ENCODE measurements at regions not wholly inside any gene's neighbourhood (a gene's known extent, or its start where the extent isn't known, plus 50 kb on each side); places are given as distances from the start of the nearest gene placed in this dataset.

DNA sequence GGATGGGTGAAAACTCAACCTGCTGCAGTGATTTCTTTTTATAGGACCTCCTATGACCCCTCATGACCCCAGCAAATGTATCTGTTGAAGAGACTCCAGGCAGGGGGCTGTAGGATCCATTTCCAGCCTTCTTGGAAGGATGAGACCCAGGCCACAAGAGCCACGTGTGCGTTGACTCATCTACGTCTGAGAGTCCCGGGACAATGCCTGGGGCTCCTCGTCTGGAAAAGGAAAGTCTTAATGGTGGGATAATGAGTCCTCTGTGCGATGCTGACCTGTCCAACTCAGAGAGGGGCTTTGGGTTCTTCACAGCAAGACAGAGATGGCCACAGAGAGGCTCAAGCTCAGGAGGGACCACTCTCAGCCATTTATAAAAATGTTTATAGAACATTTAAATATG lies 80.8 kb downstream of the SMIM21 start:
- no peak overlapping the region for H3K27ac Mint-ChIP-seq

DNA sequence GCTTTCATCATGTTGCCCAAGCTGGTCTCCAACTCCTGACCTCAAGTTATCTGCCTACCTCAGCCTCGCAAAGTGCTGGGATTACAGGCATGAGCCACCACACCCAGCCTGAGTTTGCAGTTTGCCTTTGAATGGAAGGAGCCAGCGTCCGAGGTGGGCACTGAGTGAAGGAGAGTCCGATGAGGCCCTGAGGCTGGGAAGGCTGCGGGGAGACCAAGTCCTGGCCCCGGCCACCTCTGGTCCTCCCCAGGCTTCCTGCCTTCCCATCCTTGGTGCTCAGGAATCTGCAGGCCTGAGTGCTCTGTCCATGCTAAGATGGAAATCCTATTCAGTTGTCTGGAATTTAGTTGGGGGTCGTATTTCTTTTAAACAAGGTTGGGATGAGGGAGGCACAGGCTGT lies 82.9 kb downstream of the SMIM21 start:
- ChIA-PET POLR2A (no interaction called here), CTCF (no interaction called here)

More for the DNA sequence above, 80.8 kb downstream of the SMIM21 start:
- Histone ChIP-seq H3K4me3 (ENCODE audit: low read length) (no peak overlapping the region), H3K4me1 (ENCODE audit: control insufficient read depth in 2 of 2, insufficient read depth in 2 of 2, low read length in 2 of 2) (no peaks in the 10 kb centered on the region), H3K27me3 (ENCODE audit: control insufficient read depth in 2 of 2, insufficient read depth in 2 of 2, low read length in 2 of 2) (no peaks in the 10 kb centered on the region), H3K9me3 (ENCODE audit: control insufficient read depth in 2 of 3, low read length in 3 of 3) (no peaks in the 10 kb centered on the region), H3K36me3 (ENCODE audit: control insufficient read depth in 2 of 3, insufficient read depth in 3 of 3, low read length in 3 of 3) (no peaks in the 10 kb centered on the region), H3K27ac (ENCODE audit: low read depth, low read length) (no peak overlapping the region)
- DNase-seq (no peak), ATAC-seq (no peak)
- peaks cover 0 to 2% (median 0%) of the 10 kb centered on the region in 5 donors for H3K36me3 Mint-ChIP-seq
- H3K27me3 Mint-ChIP-seq = peaks cover 0 to 13% (median 3%) of the 10 kb centered on the region in 5 donors
- H3K9me3 Mint-ChIP-seq = peaks cover 0 to 11% (median 0%) of the 10 kb centered on the region in 11 donors
- CTCF ChIA-PET = interaction anchor here (1.7 kb wide), 1 partner anchor 8 kb away, joined by 6 read pairs; no protein-coding TSS in a partner anchor
- POLR2A ChIA-PET = no interaction called here
- no peak overlapping the region for H3K4me3 Mint-ChIP-seq
- peaks cover 0 to 1% (median 0%) of the 10 kb centered on the region in 7 donors for H3K4me1 Mint-ChIP-seq
- intact Hi-C loops (cut with micrococcal nuclease) = no loop called here

DNA sequence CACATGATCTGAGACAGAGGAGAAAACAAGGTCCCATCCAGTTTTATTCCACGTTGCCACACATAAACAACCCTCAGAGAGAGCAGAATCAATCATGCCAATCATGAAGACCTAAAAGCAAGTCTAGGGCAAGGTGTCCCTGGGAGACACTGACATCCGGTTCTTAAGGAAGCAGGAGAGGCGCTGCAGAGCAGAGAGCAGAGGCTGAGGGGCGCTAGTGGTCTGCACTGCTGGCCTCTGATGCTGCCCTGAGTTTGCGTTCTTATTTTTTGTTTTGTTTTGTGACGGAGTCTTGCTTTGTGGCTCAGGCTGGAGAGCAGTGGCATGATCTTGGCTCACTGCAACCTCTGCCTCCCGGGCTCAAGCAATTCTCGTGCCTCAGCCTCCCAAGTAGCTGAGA lies 83.3 kb downstream of the SMIM21 start:
- ChIA-PET POLR2A (no interaction called here), CTCF (no interaction called here)
- Histone ChIP-seq H3K4me3 (ENCODE audit: low read length) (no peak overlapping the region), H3K36me3 (ENCODE audit: control insufficient read depth in 2 of 3, insufficient read depth in 3 of 3, low read length in 3 of 3) (no peaks in the 10 kb centered on the region), H3K9me3 (ENCODE audit: control insufficient read depth in 2 of 3, low read length in 3 of 3) (no peaks in the 10 kb centered on the region), H3K4me1 (ENCODE audit: control insufficient read depth in 2 of 2, insufficient read depth in 2 of 2, low read length in 2 of 2) (no peaks in the 10 kb centered on the region), H3K27me3 (ENCODE audit: control insufficient read depth in 2 of 2, insufficient read depth in 2 of 2, low read length in 2 of 2) (no peaks in the 10 kb centered on the region), H3K27ac (ENCODE audit: low read depth, low read length) (no peak overlapping the region)
- no peak for DNase-seq
- peaks cover 0 to 1% (median 0%) of the 10 kb centered on the region in 7 donors for H3K4me1 Mint-ChIP-seq
- intact Hi-C loops (cut with micrococcal nuclease) = no loop called here
- no peaks in the 10 kb centered on the region for H3K9me3 Mint-ChIP-seq
- H3K4me3 Mint-ChIP-seq = no peak overlapping the region
- H3K36me3 Mint-ChIP-seq = no peaks in the 10 kb centered on the region
- H3K27me3 Mint-ChIP-seq = peaks cover 0 to 9% (median 0%) of the 10 kb centered on the region in 5 donors
- ATAC-seq = no peak
- H3K27ac Mint-ChIP-seq = no peak overlapping the region

More for the DNA sequence above, 82.9 kb downstream of the SMIM21 start:
- Mint-ChIP-seq H3K36me3 (no peaks in the 10 kb centered on the region), H3K4me3 (no peak overlapping the region), H3K27me3 (peaks cover 0 to 9% (median 0%) of the 10 kb centered on the region in 5 donors), H3K27ac (no peak overlapping the region), H3K9me3 (no peaks in the 10 kb centered on the region), H3K4me1 (peaks cover 0 to 1% (median 0%) of the 10 kb centered on the region in 7 donors)
- intact Hi-C loops (cut with micrococcal nuclease) = no loop called here
- no peak overlapping the region for H3K4me3 ChIP-seq (ENCODE audit: low read length)
- no peak overlapping the region for H3K27ac ChIP-seq (ENCODE audit: low read depth, low read length)
- ATAC-seq (no peak), DNase-seq (no peak)
- no peaks in the 10 kb centered on the region for H3K9me3 ChIP-seq (ENCODE audit: control insufficient read depth in 2 of 3, low read length in 3 of 3)
- H3K36me3 ChIP-seq (ENCODE audit: control insufficient read depth in 2 of 3, insufficient read depth in 3 of 3, low read length in 3 of 3) = no peaks in the 10 kb centered on the region
- H3K4me1 ChIP-seq (ENCODE audit: control insufficient read depth in 2 of 2, insufficient read depth in 2 of 2, low read length in 2 of 2) = no peaks in the 10 kb centered on the region
- no peaks in the 10 kb centered on the region for H3K27me3 ChIP-seq (ENCODE audit: control insufficient read depth in 2 of 2, insufficient read depth in 2 of 2, low read length in 2 of 2)

DNA sequence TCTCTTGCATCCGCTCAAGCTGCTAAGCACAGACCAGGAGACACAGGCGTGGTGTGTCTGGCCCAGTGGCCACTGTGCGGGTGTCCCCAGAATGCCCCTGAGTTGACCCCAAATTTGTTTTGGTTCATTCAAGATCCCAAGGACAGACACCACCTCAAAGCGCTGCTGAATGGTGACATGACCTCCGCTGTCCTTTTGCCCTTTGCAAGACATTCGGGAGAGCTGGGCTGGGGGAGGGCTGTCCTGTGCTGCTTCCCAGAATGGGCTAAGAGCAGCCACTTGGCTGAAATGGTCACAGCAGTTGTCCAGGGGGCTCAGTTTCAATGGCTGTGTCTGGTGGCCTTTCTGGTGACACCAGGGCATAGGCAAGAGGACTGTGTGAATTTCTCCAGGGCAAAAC lies 84.1 kb downstream of the SMIM21 start:
- H3K4me3 ChIP-seq (ENCODE audit: low read length) = no peak overlapping the region
- Mint-ChIP-seq H3K27me3 (peaks cover 0 to 9% (median 0%) of the 10 kb centered on the region in 5 donors), H3K4me3 (no peak overlapping the region), H3K27ac (no peak overlapping the region), H3K36me3 (no peaks in the 10 kb centered on the region), H3K9me3 (no peaks in the 10 kb centered on the region), H3K4me1 (peaks cover 0 to 1% (median 0%) of the 10 kb centered on the region in 7 donors)
- no peaks in the 10 kb centered on the region for H3K27me3 ChIP-seq (ENCODE audit: control insufficient read depth in 2 of 2, insufficient read depth in 2 of 2, low read length in 2 of 2)
- H3K4me1 ChIP-seq (ENCODE audit: control insufficient read depth in 2 of 2, insufficient read depth in 2 of 2, low read length in 2 of 2) = no peaks in the 10 kb centered on the region
- DNase-seq (no peak), ATAC-seq (no peak)
- POLR2A ChIA-PET = interaction anchor here (0.6 kb wide), 1 partner anchor 127 kb away, joined by 5 read pairs; no protein-coding TSS in a partner anchor
- H3K36me3 ChIP-seq (ENCODE audit: control insufficient read depth in 2 of 3, insufficient read depth in 3 of 3, low read length in 3 of 3) = no peaks in the 10 kb centered on the region
- CTCF ChIA-PET = no interaction called here
- intact Hi-C loops (cut with micrococcal nuclease) = no loop called here
- no peaks in the 10 kb centered on the region for H3K9me3 ChIP-seq (ENCODE audit: control insufficient read depth in 2 of 3, low read length in 3 of 3)
- H3K27ac ChIP-seq (ENCODE audit: low read depth, low read length) = no peak overlapping the region

DNA sequence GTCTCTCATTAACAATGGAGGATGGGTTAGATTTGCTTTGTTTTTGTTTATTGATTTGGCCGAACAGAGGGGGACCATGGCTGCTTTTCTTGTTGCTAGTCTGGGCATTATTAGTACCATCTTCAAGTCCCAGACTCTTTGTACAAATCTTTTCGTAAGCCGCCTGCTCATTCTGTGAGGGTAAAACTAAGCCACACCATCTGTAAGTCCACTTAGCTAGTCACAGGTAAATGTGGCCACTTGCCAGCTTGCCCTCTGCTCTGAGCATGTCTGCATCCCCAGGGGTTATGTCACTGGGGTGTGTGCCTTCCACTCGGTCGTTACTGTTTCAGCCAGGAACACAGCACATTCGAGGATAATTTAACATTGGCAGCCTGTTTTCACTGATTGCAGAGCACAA lies 85.6 kb downstream of the SMIM21 start:
- no peaks in the 10 kb centered on the region for H3K36me3 Mint-ChIP-seq
- intact Hi-C loops (cut with micrococcal nuclease) = no loop called here
- Histone ChIP-seq H3K4me3 (ENCODE audit: low read length) (no peak overlapping the region), H3K4me1 (ENCODE audit: control insufficient read depth in 2 of 2, insufficient read depth in 2 of 2, low read length in 2 of 2) (no peaks in the 10 kb centered on the region), H3K27ac (ENCODE audit: low read depth, low read length) (no peak overlapping the region), H3K9me3 (ENCODE audit: control insufficient read depth in 2 of 3, low read length in 3 of 3) (no peaks in the 10 kb centered on the region), H3K36me3 (ENCODE audit: control insufficient read depth in 2 of 3, insufficient read depth in 3 of 3, low read length in 3 of 3) (no peaks in the 10 kb centered on the region), H3K27me3 (ENCODE audit: control insufficient read depth in 2 of 2, insufficient read depth in 2 of 2, low read length in 2 of 2) (no peaks in the 10 kb centered on the region)
- POLR2A ChIA-PET = no interaction called here
- H3K27me3 Mint-ChIP-seq = peaks cover 0 to 5% (median 0%) of the 10 kb centered on the region in 5 donors
- H3K27ac Mint-ChIP-seq = no peak overlapping the region
- DNase-seq (no peak), ATAC-seq (no peak)
- no peak overlapping the region for H3K4me3 Mint-ChIP-seq
- peaks cover 0 to 3% (median 0%) of the 10 kb centered on the region in 7 donors for H3K4me1 Mint-ChIP-seq
- H3K9me3 Mint-ChIP-seq = peaks cover 0 to 2% (median 0%) of the 10 kb centered on the region in 11 donors
- CTCF ChIA-PET = no interaction called here

DNA sequence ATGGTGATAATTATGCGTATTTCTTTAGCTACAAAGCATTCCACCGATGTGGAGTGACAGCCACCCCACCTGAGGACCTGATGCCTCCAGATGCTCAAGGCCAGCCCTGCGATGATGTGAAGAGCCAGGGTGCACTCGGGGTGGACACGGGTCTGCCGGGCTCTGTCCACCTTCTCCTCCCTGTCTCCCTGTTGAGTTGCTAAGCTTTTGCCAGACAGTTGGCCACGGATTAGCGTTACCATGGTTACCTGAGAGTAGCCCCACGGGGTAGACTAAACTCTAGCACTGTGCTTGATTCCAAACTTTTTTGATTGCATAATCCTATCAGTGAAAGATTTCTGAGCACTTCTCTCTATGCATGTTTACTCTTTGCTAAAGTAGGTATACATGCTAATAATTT lies 86.2 kb downstream of the SMIM21 start:
- Histone ChIP-seq H3K27me3 (ENCODE audit: control insufficient read depth in 2 of 2, insufficient read depth in 2 of 2, low read length in 2 of 2) (no peaks in the 10 kb centered on the region), H3K27ac (ENCODE audit: low read depth, low read length) (no peak overlapping the region), H3K9me3 (ENCODE audit: control insufficient read depth in 2 of 3, low read length in 3 of 3) (no peaks in the 10 kb centered on the region), H3K4me3 (ENCODE audit: low read length) (no peak overlapping the region), H3K4me1 (ENCODE audit: control insufficient read depth in 2 of 2, insufficient read depth in 2 of 2, low read length in 2 of 2) (no peaks in the 10 kb centered on the region), H3K36me3 (ENCODE audit: control insufficient read depth in 2 of 3, insufficient read depth in 3 of 3, low read length in 3 of 3) (no peaks in the 10 kb centered on the region)
- POLR2A ChIA-PET = no interaction called here
- Mint-ChIP-seq H3K9me3 (peaks cover 0 to 2% (median 0%) of the 10 kb centered on the region in 11 donors), H3K36me3 (no peaks in the 10 kb centered on the region), H3K4me3 (no peak overlapping the region), H3K4me1 (peaks cover 0 to 2% (median 0%) of the 10 kb centered on the region in 7 donors), H3K27ac (no peak overlapping the region), H3K27me3 (peaks cover 0 to 3% (median 0%) of the 10 kb centered on the region in 5 donors)
- CTCF ChIA-PET = no interaction called here
- DNase-seq (no peak), ATAC-seq (no peak)
- intact Hi-C loops (cut with micrococcal nuclease) = no loop called here

DNA sequence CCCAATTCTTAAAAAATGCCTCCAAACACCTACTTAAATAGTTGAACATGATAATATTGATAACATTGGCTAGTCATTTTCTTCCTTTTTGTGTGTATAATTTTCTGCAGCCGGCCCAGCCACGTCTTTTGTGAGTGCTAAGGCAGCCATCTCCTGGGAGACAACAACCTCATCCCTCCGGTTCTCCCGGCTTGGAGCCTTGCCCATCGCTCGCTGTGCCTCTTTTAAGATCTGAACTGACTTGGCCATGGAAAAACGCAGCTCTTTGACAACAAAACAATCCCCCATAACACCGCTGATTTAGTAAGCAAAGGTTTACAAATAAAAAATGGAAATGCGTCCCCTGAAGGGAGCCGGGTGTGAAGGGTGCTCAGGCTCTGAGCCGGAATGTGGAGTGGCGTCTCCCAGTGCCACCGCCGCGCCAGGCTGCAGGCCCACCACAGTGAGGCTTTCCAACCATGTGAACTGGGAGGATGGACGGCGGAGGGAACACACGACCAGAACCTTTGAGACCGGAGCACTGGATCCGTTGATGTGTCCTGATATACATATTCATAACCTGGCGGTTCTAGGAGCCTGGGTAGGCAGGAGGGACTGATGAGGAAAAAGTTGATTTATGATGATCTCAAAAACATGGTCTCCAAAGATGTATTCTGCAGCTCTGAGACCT lies 87.4 kb downstream of the SMIM21 start:
- H3K4me1 ChIP-seq (ENCODE audit: control insufficient read depth in 2 of 2, insufficient read depth in 2 of 2, low read length in 2 of 2) = no peaks in the 10 kb centered on the region
- CTCF ChIA-PET = no interaction called here
- H3K27ac Mint-ChIP-seq = no peak overlapping the region

More for the DNA sequence above, 87.4 kb downstream of the SMIM21 start:
- H3K27me3 ChIP-seq (ENCODE audit: control insufficient read depth in 2 of 2, insufficient read depth in 2 of 2, low read length in 2 of 2) = no peaks in the 10 kb centered on the region
- no peaks in the 10 kb centered on the region for H3K9me3 ChIP-seq (ENCODE audit: control insufficient read depth in 2 of 3, low read length in 3 of 3)
- no peaks in the 10 kb centered on the region for H3K36me3 ChIP-seq (ENCODE audit: control insufficient read depth in 2 of 3, insufficient read depth in 3 of 3, low read length in 3 of 3)
- DNase-seq (no peak), ATAC-seq (no peak)
- Mint-ChIP-seq H3K27me3 (peaks cover 0 to 3% (median 0%) of the 10 kb centered on the region in 5 donors), H3K9me3 (peaks cover 0 to 2% (median 0%) of the 10 kb centered on the region in 11 donors), H3K36me3 (no peaks in the 10 kb centered on the region), H3K4me3 (no peak overlapping the region), H3K4me1 (peaks cover 0 to 2% (median 0%) of the 10 kb centered on the region in 7 donors)
- intact Hi-C loops (cut with micrococcal nuclease) = no loop called here
- H3K4me3 ChIP-seq (ENCODE audit: low read length) = no peak overlapping the region
- POLR2A ChIA-PET = no interaction called here
- no peak overlapping the region for H3K27ac ChIP-seq (ENCODE audit: low read depth, low read length)
